WERI-Rb-1 (cell line): ENCODE measurements at regions not wholly inside any gene's neighbourhood (a gene's known extent, or its start where the extent isn't known, plus 50 kb on each side); places are given as distances from the start of the nearest gene placed in this dataset.

Experiments used
- DNase-seq: peaks from one replicate; pipeline ENCODE4 v3.0.0-alpha.2; 2020
- H3K27ac ChIP-seq: fragments of 250-450 bp; sonication (Bioruptor Pico); 2 replicates; pipeline ENCODE4 v1.5.1; 2020; ENCODE audit warnings: mild to moderate bottlenecking, moderate library complexity
- H3K27me3 ChIP-seq: fragments of 250-450 bp; sonication (Bioruptor Pico); 2 replicates; pipeline ENCODE4 v1.5.1; 2021; ENCODE audit warnings: mild to moderate bottlenecking, low read depth, moderate library complexity; ENCODE audit not compliant: insufficient read depth, severe bottlenecking
- H3K36me3 ChIP-seq: fragments of 250-450 bp; sonication (Bioruptor Pico); 2 replicates; pipeline ENCODE4 v1.5.1; 2020; ENCODE audit warnings: mild to moderate bottlenecking, moderate library complexity
- H3K4me3 ChIP-seq: 2 replicates; pipeline ENCODE4 v1.5.1; 2011; ENCODE audit warnings: low read depth, mild to moderate bottlenecking, control low read depth, low read length
- H3K9me3 ChIP-seq: fragments of 250-450 bp; sonication (Bioruptor Pico); 2 replicates; pipeline ENCODE4 v1.5.1; 2021; ENCODE audit warnings: mild to moderate bottlenecking, moderate library complexity; ENCODE audit not compliant: severe bottlenecking
- CTCF ChIP-seq: IDR thresholded peaks from 2 replicates; pipeline ENCODE4 v1.5.1; 2011; ENCODE audit warnings: low read depth, mild to moderate bottlenecking, control low read depth, inconsistent platforms, low read length

GRCh38 chr2:116645155-116645554, 1169.3 kb upstream of the DDX18 start:
- DNase-seq: no peak
- no peak for TF ChIP-seq CTCF
- H3K4me3 ChIP-seq: no peak overlapping the region
- no peaks in the 10 kb centered on the region for H3K36me3 ChIP-seq
- no peaks in the 10 kb centered on the region for H3K9me3 ChIP-seq
- no peak overlapping the region for H3K27ac ChIP-seq
- H3K27me3 ChIP-seq: peaks cover 13% of the 10 kb centered on the region

DNA sequence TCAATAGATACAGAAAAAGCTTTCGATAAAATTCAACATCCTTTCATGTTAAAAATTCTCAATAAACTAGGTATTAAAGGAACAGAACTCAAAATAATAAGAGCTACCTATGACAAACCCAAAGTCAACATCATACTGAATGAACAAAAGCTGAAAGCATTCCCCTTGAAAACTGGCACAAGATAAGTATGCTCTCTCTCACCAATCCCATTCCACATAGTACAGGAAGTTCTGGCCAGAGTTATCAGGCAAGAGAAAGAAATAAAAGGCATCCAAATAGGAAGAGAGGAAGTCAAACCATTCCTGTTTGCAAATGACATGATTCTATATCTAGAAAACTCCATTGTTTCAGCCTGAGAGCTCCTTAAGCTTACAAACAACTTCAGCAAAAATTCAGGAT, 1145.8 kb upstream of the DDX18 start:
- no peak for DNase-seq
- H3K36me3 ChIP-seq: no peaks in the 10 kb centered on the region
- H3K27ac ChIP-seq: no peak overlapping the region
- TF ChIP-seq CTCF: no peak
- no peaks in the 10 kb centered on the region for H3K9me3 ChIP-seq
- peaks cover 46% of the 10 kb centered on the region for H3K27me3 ChIP-seq
- H3K4me3 ChIP-seq: no peak overlapping the region

GRCh38 chr2:116669782-116670181, 1144.7 kb upstream of the DDX18 start:
- H3K27me3 ChIP-seq: peaks cover 50% of the 10 kb centered on the region
- H3K27ac ChIP-seq: no peak overlapping the region
- no peaks in the 10 kb centered on the region for H3K9me3 ChIP-seq
- H3K36me3 ChIP-seq: no peaks in the 10 kb centered on the region
- no peak for DNase-seq
- no peak overlapping the region for H3K4me3 ChIP-seq
- no peak for TF ChIP-seq CTCF

GRCh38 chr2:116674188-116674587, 1140.3 kb upstream of the DDX18 start:
- no peak for TF ChIP-seq CTCF
- Histone ChIP-seq H3K27me3 (peaks cover 47% of the 10 kb centered on the region), H3K27ac (no peak overlapping the region), H3K36me3 (no peaks in the 10 kb centered on the region), H3K9me3 (no peaks in the 10 kb centered on the region), H3K4me3 (no peak overlapping the region)
- DNase-seq: no peak

- H3K4me3 ChIP-seq: no peak overlapping the region
- no peak overlapping the region for H3K27ac ChIP-seq
- no peak for DNase-seq
- no peak for TF ChIP-seq CTCF
- peaks cover 34% of the 10 kb centered on the region for H3K27me3 ChIP-seq
- no peaks in the 10 kb centered on the region for H3K9me3 ChIP-seq
- no peaks in the 10 kb centered on the region for H3K36me3 ChIP-seq
Measured at GRCh38 chr2:116676776-116677175, 1137.7 kb upstream of the DDX18 start.

DNA sequence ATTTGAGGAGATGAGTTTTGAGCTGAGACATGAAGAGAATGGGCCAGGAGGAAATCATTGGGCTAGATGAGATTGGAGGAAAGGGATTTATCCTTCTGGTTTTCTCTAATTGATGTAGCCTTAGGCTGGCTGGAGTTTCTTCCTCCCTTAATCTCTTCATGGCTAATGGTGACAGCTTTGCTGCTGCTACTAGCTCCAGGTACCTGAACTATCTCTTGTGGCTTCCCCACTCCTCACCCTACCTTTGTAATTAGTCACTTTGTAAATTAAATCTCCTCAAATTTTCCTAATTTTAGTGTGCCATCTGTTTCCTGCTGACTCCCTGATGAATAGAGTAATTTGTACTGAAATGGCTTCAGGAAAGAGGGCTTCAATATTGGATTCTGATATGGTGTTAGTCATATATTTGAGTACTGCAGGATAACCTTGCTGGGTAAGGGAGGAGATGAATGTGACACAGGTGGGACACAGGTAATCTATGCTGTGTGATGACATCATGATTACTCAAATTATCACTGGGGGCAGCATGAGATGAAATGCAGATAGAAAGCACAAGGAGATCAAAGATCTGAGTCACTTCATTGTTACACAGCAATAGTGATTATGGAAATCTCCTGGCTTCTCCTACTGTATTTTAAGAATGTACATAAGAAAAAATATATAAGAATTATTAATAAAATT, 1134.1 kb upstream of the DDX18 start:
- peaks cover 16% of the 10 kb centered on the region for H3K27me3 ChIP-seq
- H3K27ac ChIP-seq: no peak overlapping the region
- no peak for TF ChIP-seq CTCF
- no peak overlapping the region for H3K4me3 ChIP-seq
- DNase-seq: no peak
- no peaks in the 10 kb centered on the region for H3K9me3 ChIP-seq
- H3K36me3 ChIP-seq: no peaks in the 10 kb centered on the region
